ENCODE measurements at regions not wholly inside any gene's neighbourhood (a gene's known extent, or its start where the extent isn't known, plus 50 kb on each side); places are given as distances from the start of the nearest gene placed in this dataset.

DNA sequence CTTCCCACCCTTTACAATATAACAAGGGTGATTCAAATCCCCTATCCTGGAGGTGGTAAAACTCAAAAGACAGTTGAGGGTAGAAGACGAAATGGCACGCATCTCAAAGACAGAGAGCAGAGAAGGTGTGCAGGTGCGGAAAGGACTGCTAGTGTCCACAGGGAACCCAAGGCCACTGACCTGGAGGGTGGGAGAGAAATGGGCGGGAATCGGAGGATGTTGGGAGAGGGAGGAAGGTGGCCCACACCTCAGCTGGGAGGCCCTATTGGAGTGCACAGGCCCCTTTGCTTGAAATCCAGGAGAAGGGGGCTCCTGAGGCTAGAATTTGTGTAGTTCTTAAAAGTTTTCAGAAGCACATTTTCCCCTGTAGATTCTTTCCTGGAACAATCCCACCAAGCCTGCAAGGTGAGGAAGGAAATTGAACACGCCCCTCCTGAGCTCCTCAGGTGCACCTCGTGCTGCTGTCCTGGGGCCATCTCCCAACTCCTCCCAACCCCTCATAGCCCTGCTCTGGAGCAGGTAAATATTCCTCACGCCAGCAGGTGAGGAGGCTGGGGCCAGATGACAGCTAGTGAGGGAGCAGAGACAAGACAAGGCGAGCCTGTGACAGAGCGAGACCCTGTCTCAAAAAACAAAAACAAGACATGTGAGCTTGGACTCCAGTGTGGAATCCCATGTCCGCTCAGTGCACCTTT is 99.3 kb downstream of the MCFD2 start:
- Histone ChIP-seq H3K9ac (ENCODE audit: insufficient read depth, low read depth, low read length) (no peak overlapping the region), H3K36me3 (replicated peaks in 1 of 2; ENCODE audit: control insufficient read depth in 1 of 2, insufficient read depth in 2 of 2, low read length in 2 of 2) (no peaks in the 10 kb centered on the region), H4K20me1 (ENCODE audit: insufficient read depth, low read length) (no peaks in the 10 kb centered on the region), H3K4me3 (replicated peaks in 1 of 3; ENCODE audit: insufficient read depth in 1 of 3, low read depth in 2 of 3, low read length in 3 of 3) (no peak overlapping the region), H3K4me1 (ENCODE audit: insufficient read depth, low read length) (peaks cover 10% of the 10 kb centered on the region), H3K27ac (ENCODE audit: extremely low read length, insufficient read depth, low read length) (no peak overlapping the region), H3K9me3 (ENCODE audit: low read length) (no peaks in the 10 kb centered on the region), H3K4me2 (ENCODE audit: low read depth, low read length) (no peak overlapping the region), H3K79me2 (ENCODE audit: insufficient read depth, low read length) (no peaks in the 10 kb centered on the region), H2AFZ (ENCODE audit: low read length) (no peak overlapping the region), H3K27me3 (ENCODE audit: control insufficient read depth in 1 of 2, insufficient read depth in 2 of 2, low read length in 2 of 2) (peaks cover 0 to 6% of the 10 kb centered on the region in 2 experiments; a peak in 4 of 5 replicates)
- FAIRE-seq, result no peak
- in situ Hi-C loops (cut with HindIII; ENCODE audit: extremely low pct_ligation_motif_present, low pct_unique_long_range_greater_than_20kb), result no loop called here
- ATAC-seq, result peak; percentile 15; the same call in 1 of the 3 replicates
- 55% methylated on average over 11 of the region's 11 CpGs for WGBS (ENCODE audit: low lambda C conversion rate)
- TF ChIP-seq PAWR (CRISPR knock-in tag; IDR thresholded peaks at IDR 0.05; ENCODE audit: borderline replicate concordance) (no peak), GABPB1 (CRISPR knock-in tag; IDR thresholded peaks at IDR 0.05) (no peak), RFX5 (IDR thresholded peaks at IDR 0.05; ENCODE audit: low read depth, low read length) (no peak), KAT2B (IDR thresholded peaks at IDR 0.05; ENCODE audit: borderline replicate concordance, low read depth, low read length) (no peak), ZNF670 (CRISPR knock-in tag; IDR thresholded peaks at IDR 0.05; ENCODE audit: borderline replicate concordance) (no peak), NR2F2 (IDR thresholded peaks at IDR 0.05; ENCODE audit: borderline replicate concordance, low read depth) (no peak)
- DNase-seq (ENCODE audit: low spot score), result no peak
- POLR2A ChIA-PET, result no interaction called here
- no TSS peak for BruUV-seq (replicated peaks)
- intact Hi-C loops (cut with micrococcal nuclease; ENCODE audit: unreplicated experiment), result no loop called here
- CTCF ChIA-PET (ENCODE audit: low intra/inter-chr PET ratio, low total read pairs), result no interaction called here

DNA sequence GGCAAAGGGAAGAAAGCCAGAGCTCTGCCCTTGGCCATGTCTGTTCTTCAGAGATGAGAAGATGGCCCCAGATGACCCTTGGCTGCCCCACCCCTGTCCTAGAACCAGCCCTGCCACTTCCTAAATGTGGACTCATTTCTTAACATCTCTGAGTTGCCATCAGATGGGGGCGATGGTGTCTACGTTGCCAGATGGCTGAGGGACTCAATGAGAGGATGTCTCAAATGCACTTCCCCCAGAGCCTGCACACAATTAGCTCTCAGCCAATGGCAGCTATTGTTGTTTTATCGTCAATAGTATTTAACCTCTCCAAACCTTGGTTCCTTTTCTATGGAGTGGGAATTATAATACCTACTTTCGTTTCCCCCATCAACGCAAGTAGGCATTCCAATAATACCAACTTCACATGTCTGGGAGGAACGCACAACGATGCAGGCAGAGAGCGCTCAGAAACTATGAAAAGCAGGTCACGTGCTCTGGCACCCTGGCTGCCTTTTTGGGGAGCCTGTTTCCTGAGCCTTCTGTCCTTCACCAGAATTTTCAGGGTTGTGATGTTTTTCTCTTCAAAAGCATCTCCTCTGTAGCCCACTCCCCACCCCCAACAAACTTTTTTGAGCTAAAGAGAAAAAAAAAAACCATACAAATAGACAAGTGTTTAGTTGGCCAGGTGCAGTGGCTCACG is 100.3 kb downstream of the MCFD2 start:
- no peaks in the 10 kb centered on the region for H3K79me2 ChIP-seq (ENCODE audit: insufficient read depth, low read length)
- H3K27me3 ChIP-seq (ENCODE audit: control insufficient read depth in 1 of 2, insufficient read depth in 2 of 2, low read length in 2 of 2), result peaks cover 0 to 4% of the 10 kb centered on the region in 2 experiments; a peak in 3 of 5 replicates
- no TSS peak for BruUV-seq (replicated peaks)
- intact Hi-C loops (cut with micrococcal nuclease; ENCODE audit: unreplicated experiment), result no loop called here
- H3K4me3 ChIP-seq (replicated peaks in 1 of 3; ENCODE audit: insufficient read depth in 1 of 3, low read depth in 2 of 3, low read length in 3 of 3), result no peak overlapping the region
- in situ Hi-C loops (cut with HindIII; ENCODE audit: extremely low pct_ligation_motif_present, low pct_unique_long_range_greater_than_20kb), result no loop called here
- no peak overlapping the region for H2AFZ ChIP-seq (ENCODE audit: low read length)
- no peak overlapping the region for H3K9ac ChIP-seq (ENCODE audit: insufficient read depth, low read depth, low read length)
- no peak for FAIRE-seq
- no peaks in the 10 kb centered on the region for H3K9me3 ChIP-seq (ENCODE audit: low read length)
- ATAC-seq, result no peak
- CTCF ChIA-PET (ENCODE audit: low intra/inter-chr PET ratio, low total read pairs), result no interaction called here
- no peaks in the 10 kb centered on the region for H3K36me3 ChIP-seq (replicated peaks in 1 of 2; ENCODE audit: control insufficient read depth in 1 of 2, insufficient read depth in 2 of 2, low read length in 2 of 2)
- H3K4me1 ChIP-seq (ENCODE audit: insufficient read depth, low read length), result peaks cover 10% of the 10 kb centered on the region
- no peaks in the 10 kb centered on the region for H4K20me1 ChIP-seq (ENCODE audit: insufficient read depth, low read length)
- POLR2A ChIA-PET, result no interaction called here
- no peak for DNase-seq (ENCODE audit: low spot score)
- H3K4me2 ChIP-seq (ENCODE audit: low read depth, low read length), result no peak overlapping the region
- WGBS (ENCODE audit: low lambda C conversion rate), result 68% methylated on average over 10 of the region's 10 CpGs
- H3K27ac ChIP-seq (ENCODE audit: extremely low read length, insufficient read depth, low read length), result no peak overlapping the region
- TF ChIP-seq STAG1 (CRISPR knock-in tag; IDR thresholded peaks at IDR 0.05), result 0 out of 2 replicates have a peak, but pooled peaks have one; percentile 8
- TF ChIP-seq, protein P1, sequence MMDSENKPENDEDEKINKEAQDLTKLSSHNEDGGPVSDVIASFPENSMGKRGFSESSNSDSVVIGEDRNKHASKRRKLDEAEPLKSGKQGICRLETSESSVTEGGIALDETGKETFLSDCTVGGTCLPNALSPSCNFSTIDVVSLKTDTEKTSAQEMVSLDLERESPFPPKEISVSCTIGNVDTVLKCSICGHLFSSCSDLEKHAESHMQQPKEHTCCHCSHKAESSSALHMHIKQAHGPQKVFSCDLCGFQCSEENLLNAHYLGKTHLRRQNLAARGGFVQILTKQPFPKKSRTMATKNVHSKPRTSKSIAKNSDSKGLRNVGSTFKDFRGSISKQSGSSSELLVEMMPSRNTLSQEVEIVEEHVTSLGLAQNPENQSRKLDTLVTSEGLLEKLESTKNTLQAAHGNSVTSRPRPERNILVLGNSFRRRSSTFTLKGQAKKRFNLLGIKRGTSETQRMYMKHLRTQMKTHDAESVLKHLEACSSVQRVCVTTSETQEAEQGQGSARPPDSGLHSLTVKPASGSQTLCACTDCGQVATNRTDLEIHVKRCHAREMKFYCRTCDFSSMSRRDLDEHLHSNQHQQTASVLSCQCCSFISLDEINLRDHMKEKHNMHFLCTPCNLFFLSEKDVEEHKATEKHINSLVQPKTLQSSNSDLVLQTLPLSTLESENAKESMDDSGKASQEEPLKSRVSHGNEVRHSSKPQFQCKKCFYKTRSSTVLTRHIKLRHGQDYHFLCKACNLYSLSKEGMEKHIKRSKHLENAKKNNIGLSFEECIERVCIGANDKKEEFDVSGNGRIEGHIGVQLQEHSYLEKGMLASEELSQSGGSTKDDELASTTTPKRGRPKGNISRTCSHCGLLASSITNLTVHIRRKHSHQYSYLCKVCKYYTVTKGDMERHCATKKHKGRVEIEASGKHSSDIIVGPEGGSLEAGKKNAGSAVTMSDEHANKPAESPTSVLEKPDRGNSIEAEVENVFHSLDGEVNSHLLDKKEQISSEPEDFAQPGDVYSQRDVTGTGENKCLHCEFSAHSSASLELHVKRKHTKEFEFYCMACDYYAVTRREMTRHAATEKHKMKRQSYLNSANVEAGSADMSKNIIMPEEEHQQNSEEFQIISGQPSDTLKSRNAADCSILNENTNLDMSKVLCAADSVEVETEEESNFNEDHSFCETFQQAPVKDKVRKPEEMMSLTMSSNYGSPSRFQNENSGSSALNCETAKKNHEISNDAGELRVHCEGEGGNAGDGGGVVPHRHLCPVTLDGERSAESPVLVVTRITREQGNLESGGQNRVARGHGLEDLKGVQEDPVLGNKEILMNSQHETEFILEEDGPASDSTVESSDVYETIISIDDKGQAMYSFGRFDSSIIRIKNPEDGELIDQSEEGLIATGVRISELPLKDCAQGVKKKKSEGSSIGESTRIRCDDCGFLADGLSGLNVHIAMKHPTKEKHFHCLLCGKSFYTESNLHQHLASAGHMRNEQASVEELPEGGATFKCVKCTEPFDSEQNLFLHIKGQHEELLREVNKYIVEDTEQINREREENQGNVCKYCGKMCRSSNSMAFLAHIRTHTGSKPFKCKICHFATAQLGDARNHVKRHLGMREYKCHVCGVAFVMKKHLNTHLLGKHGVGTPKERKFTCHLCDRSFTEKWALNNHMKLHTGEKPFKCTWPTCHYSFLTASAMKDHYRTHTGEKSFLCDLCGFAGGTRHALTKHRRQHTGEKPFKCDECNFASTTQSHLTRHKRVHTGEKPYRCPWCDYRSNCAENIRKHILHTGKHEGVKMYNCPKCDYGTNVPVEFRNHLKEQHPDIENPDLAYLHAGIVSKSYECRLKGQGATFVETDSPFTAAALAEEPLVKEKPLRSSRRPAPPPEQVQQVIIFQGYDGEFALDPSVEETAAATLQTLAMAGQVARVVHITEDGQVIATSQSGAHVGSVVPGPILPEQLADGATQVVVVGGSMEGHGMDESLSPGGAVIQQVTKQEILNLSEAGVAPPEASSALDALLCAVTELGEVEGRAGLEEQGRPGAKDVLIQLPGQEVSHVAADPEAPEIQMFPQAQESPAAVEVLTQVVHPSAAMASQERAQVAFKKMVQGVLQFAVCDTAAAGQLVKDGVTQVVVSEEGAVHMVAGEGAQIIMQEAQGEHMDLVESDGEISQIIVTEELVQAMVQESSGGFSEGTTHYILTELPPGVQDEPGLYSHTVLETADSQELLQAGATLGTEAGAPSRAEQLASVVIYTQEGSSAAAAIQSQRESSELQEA (CRISPR knock-in tag; IDR thresholded peaks at IDR 0.05; ENCODE audit: not compliant biosample characterization), result no peak
- TF ChIP-seq SATB2 (CRISPR knock-in tag; IDR thresholded peaks at IDR 0.05), result no peak
- no peak for TF ChIP-seq SNRNP70 (IDR thresholded peaks at IDR 0.05; ENCODE audit: low read depth, low read length)

Data from HepG2 (cell line).